ENCODE measurements at regions not wholly inside any gene's neighbourhood (a gene's known extent, or its start where the extent isn't known, plus 50 kb on each side); places are given as distances from the start of the nearest gene placed in this dataset.

DNA sequence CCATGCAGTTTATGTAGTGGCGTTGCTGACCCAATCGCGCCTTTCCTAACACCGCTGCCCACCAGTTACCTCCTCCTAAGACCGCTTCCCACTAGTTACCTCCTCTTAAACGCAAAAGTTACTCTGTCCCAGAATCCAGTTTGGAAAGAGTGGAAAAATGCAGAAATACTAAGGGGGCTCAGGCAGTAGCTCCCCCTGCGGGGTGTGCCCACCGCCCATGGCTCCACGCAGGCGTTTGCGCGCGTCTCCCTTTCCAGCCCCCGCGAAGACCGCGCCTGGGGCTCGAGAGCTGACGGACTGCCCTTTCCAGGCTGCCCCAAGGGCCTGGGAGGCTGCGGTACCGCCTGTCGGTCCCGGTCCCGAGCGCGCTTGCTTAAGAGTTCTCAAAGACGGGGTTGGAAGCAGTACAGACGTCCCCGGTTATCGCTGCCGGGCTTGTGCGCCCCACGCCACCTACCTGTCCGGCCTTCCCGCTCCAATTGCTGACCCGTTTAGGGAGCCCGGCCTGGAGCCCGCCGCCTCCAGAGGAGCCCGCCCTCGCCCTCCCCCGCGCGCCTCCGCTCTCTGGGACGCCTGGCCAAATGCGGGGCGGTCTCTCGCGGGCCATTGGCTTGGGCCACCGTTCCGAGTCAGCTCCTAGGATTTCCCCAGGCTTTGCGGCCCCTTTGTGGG lies 414.1 kb upstream of the ESRRG start:
- in situ Hi-C loops (cut with MboI), result no loop called here
- DNase-seq (ENCODE audit: low read depth, low spot score), result no peak
- Histone ChIP-seq H3K4me2 (ENCODE audit: control insufficient read depth, insufficient read depth) (no peak overlapping the region), H3K4me1 (ENCODE audit: control insufficient read depth, insufficient read depth, low read length) (no peaks in the 10 kb centered on the region), H3K9me3 (replicated peaks; ENCODE audit: control insufficient read depth, insufficient read depth, low read length) (no peaks in the 10 kb centered on the region; the same call in 2 of the 3 replicates), H3K4me3 (no peak overlapping the region), H3K27ac (ENCODE audit: control insufficient read depth, insufficient read depth) (no peak overlapping the region), H4K20me1 (ENCODE audit: control insufficient read depth, insufficient read depth) (no peaks in the 10 kb centered on the region), H3K36me3 (ENCODE audit: control insufficient read depth in 2 of 2, insufficient read depth in 2 of 2, low read length in 1 of 2) (no peaks in the 10 kb centered on the region), H2AFZ (ENCODE audit: control insufficient read depth, low read depth, low read length) (no peak overlapping the region), H3K9ac (ENCODE audit: control insufficient read depth, insufficient read depth, low read length) (no peak overlapping the region), H3K27me3 (replicated peaks in 1 of 2; ENCODE audit: control insufficient read depth in 2 of 2, insufficient read depth in 2 of 2, low read length in 1 of 2) (peaks cover 17 to 37% of the 10 kb centered on the region in 2 experiments), H3K79me2 (ENCODE audit: control insufficient read depth, insufficient read depth, low read length) (no peaks in the 10 kb centered on the region)
- ChIA-PET SMC1A (ENCODE audit: uncharacterized antibody, unreplicated experiment) (no interaction called here), POLR2A (no interaction called here), CTCF (no interaction called here), RAD21 (ENCODE audit: unreplicated experiment) (no interaction called here)
- no TSS peak for BruUV-seq (replicated peaks)
- no peak for ATAC-seq
- 48% methylated on average over 47 of the region's 53 CpGs for WGBS (ENCODE audit: insufficient coverage, insufficient replicate concordance, low lambda C conversion rate, missing lambda C conversion rate)
- TF ChIP-seq BHLHE40 (IDR thresholded peaks at IDR 0.05; ENCODE audit: borderline replicate concordance in 1 of 2, low read depth in 2 of 2, low read length in 1 of 2), result no peak
- no peak for TF ChIP-seq SRF (IDR thresholded peaks at IDR 0.05; ENCODE audit: low read depth in 2 of 2, low read length in 2 of 2)
- no peak for TF ChIP-seq ESRRA (IDR thresholded peaks at IDR 0.05; ENCODE audit: low read length)
- TF ChIP-seq ETV6 (conservative IDR thresholded peaks at IDR 0.05 in 1 of 2, IDR thresholded peaks at IDR 0.05 in 1 of 2; ENCODE audit: borderline replicate concordance in 1 of 2, low read depth in 1 of 2), result no peak
- no peak for TF ChIP-seq IRF5 (IDR thresholded peaks at IDR 0.05; ENCODE audit: borderline replicate concordance)
- TF ChIP-seq E4F1 (IDR thresholded peaks at IDR 0.05; ENCODE audit: borderline replicate concordance, partially characterized antibody), result no peak
- no peak for TF ChIP-seq SREBF1 (IDR thresholded peaks at IDR 0.05; ENCODE audit: low read length)
- TF ChIP-seq HDAC6 (IDR thresholded peaks at IDR 0.05; ENCODE audit: unreplicated experiment), result no peak
- TF ChIP-seq MLLT1 (IDR thresholded peaks at IDR 0.05), result no peak
- TF ChIP-seq BRCA1 (IDR thresholded peaks at IDR 0.05; ENCODE audit: low read depth, low read length), result no peak
- no peak for TF ChIP-seq NFYA (IDR thresholded peaks at IDR 0.05; ENCODE audit: borderline replicate concordance, low read depth, low read length)
- no peak for TF ChIP-seq JUND (IDR thresholded peaks at IDR 0.05; ENCODE audit: low read depth, low read length)
- FAIRE-seq, result no peak
- intact Hi-C loops (cut with micrococcal nuclease; ENCODE audit: unreplicated experiment), result no loop called here

Measured in GM12878 (cell line).